ENCODE measurements at regions not wholly inside any gene's neighbourhood (a gene's known extent, or its start where the extent isn't known, plus 50 kb on each side); places are given as distances from the start of the nearest gene placed in this dataset.
"Not testable (repeated sequence)": the region's sequence is repeated elsewhere in the genome, so short reads cannot be mapped to it uniquely, and the experiment has no call there.

GRCh38 chr13:42381426-42381825 lies 109.5 kb downstream of the AKAP11 start:
- not testable (repeated sequence) for TF ChIP-seq CTCF (IDR thresholded peaks at IDR 0.05; ENCODE audit: low read depth, low read length); EZH2phosphoT487 (IDR thresholded peaks at IDR 0.05; ENCODE audit: low read depth)

Measured in OCI-LY3 (cell line).